22Rv1 (cell line): ENCODE measurements at regions not wholly inside any gene's neighbourhood (a gene's known extent, or its start where the extent isn't known, plus 50 kb on each side); places are given as distances from the start of the nearest gene placed in this dataset.

Source experiments
- ZFX ChIP-seq: fragments of 450-650 bp; IDR thresholded peaks from 2 replicates; pipeline ENCODE4 v1.6.1; 2017; ENCODE audit warnings: antibody characterized with exemption, borderline replicate concordance
- TF ChIP-seq, protein P1 (sequence below): fragments of 450-650 bp; IDR thresholded peaks from 2 replicates; pipeline ENCODE4 v1.5.1; 2017; ENCODE audit warnings: mild to moderate bottlenecking

GRCh38 chr3:61349717-61350116 lies 98.5 kb upstream of the FHIT start:
- TF ChIP-seq, protein P1, sequence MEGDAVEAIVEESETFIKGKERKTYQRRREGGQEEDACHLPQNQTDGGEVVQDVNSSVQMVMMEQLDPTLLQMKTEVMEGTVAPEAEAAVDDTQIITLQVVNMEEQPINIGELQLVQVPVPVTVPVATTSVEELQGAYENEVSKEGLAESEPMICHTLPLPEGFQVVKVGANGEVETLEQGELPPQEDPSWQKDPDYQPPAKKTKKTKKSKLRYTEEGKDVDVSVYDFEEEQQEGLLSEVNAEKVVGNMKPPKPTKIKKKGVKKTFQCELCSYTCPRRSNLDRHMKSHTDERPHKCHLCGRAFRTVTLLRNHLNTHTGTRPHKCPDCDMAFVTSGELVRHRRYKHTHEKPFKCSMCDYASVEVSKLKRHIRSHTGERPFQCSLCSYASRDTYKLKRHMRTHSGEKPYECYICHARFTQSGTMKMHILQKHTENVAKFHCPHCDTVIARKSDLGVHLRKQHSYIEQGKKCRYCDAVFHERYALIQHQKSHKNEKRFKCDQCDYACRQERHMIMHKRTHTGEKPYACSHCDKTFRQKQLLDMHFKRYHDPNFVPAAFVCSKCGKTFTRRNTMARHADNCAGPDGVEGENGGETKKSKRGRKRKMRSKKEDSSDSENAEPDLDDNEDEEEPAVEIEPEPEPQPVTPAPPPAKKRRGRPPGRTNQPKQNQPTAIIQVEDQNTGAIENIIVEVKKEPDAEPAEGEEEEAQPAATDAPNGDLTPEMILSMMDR: no peak
- TF ChIP-seq ZFX: no peak
